ENCODE measurements at regions not wholly inside any gene's neighbourhood (a gene's known extent, or its start where the extent isn't known, plus 50 kb on each side); places are given as distances from the start of the nearest gene placed in this dataset.
"Not testable (repeated sequence)": the region's sequence is repeated elsewhere in the genome, so short reads cannot be mapped to it uniquely, and the experiment has no call there.

- no peak for DNase-seq (ENCODE audit: low read depth, low spot score)
These were observed 128.8 kb upstream of the SMIM30 start for GRCh38 chr7:113247198-113247597.

GRCh38 chr7:113246738-113247137, 128.4 kb upstream of the SMIM30 start:
- DNase-seq (ENCODE audit: low read depth, low spot score) = no peak

- no peak for DNase-seq (ENCODE audit: low read depth, low spot score)
These were observed 114.5 kb upstream of the SMIM30 start for GRCh38 chr7:113232885-113233284.

GRCh38 chr7:113230691-113231090, 112.3 kb upstream of the SMIM30 start:
- DNase-seq (ENCODE audit: low read depth, low spot score) = no peak

- no peak for DNase-seq (ENCODE audit: low read depth, low spot score)
These were observed 99.0 kb upstream of the SMIM30 start for GRCh38 chr7:113217314-113217713.

GRCh38 chr7:113216038-113216437, 97.7 kb upstream of the SMIM30 start:
- no peak for DNase-seq (ENCODE audit: low read depth, low spot score)

- no peak for DNase-seq (ENCODE audit: low read depth, low spot score)
These were observed 91.3 kb upstream of the SMIM30 start for GRCh38 chr7:113209449-113210203.

- no peak for DNase-seq (ENCODE audit: low read depth, low spot score)
These were observed 89.6 kb upstream of the SMIM30 start for GRCh38 chr7:113207931-113208330.

- DNase-seq (ENCODE audit: low read depth, low spot score) = no peak
These were observed 89.1 kb upstream of the SMIM30 start for GRCh38 chr7:113207441-113207840.

- DNase-seq (ENCODE audit: low read depth, low spot score) = no peak
These were observed 86.1 kb upstream of the SMIM30 start for GRCh38 chr7:113204415-113204814.

GRCh38 chr7:113202284-113202683, 83.9 kb upstream of the SMIM30 start:
- DNase-seq (ENCODE audit: low read depth, low spot score) = no peak

- no peak for DNase-seq (ENCODE audit: low read depth, low spot score)
These were observed 81.9 kb upstream of the SMIM30 start for GRCh38 chr7:113200281-113200680.

GRCh38 chr7:113199841-113200240, 81.5 kb upstream of the SMIM30 start:
- no peak for DNase-seq (ENCODE audit: low read depth, low spot score)

GRCh38 chr7:113199136-113199535, 80.8 kb upstream of the SMIM30 start:
- DNase-seq (ENCODE audit: low read depth, low spot score) = no peak

- no peak for DNase-seq (ENCODE audit: low read depth, low spot score)
These were observed 79.9 kb upstream of the SMIM30 start for GRCh38 chr7:113198226-113198625.

GRCh38 chr7:113197274-113197673, 78.9 kb upstream of the SMIM30 start:
- no peak for DNase-seq (ENCODE audit: low read depth, low spot score)

- no peak for DNase-seq (ENCODE audit: low read depth, low spot score)
These were observed 70.0 kb upstream of the SMIM30 start for GRCh38 chr7:113188396-113188795.

- DNase-seq (ENCODE audit: low read depth, low spot score) = no peak
These were observed 61.0 kb upstream of the SMIM30 start for GRCh38 chr7:113179313-113179712.

- DNase-seq (ENCODE audit: low read depth, low spot score) = no peak
These were observed 58.5 kb upstream of the SMIM30 start for GRCh38 chr7:113176836-113177235.

GRCh38 chr7:113176180-113176579, 57.8 kb upstream of the SMIM30 start:
- not testable (repeated sequence) for DNase-seq (ENCODE audit: low read depth, low spot score)

GRCh38 chr7:113175525-113176104, 57.3 kb upstream of the SMIM30 start:
- no peak for DNase-seq (ENCODE audit: low read depth, low spot score)

- DNase-seq (ENCODE audit: low read depth, low spot score) = no peak
These were observed 54.4 kb upstream of the SMIM30 start for GRCh38 chr7:113172726-113173125.

GRCh38 chr7:113170591-113170990, 52.2 kb upstream of the SMIM30 start:
- no peak for DNase-seq (ENCODE audit: low read depth, low spot score)

All from activated naive CD8-positive, alpha-beta T cell treated with anti-CD3 and anti-CD28 coated beads, Interleukin-2, amount 50 U/mL, for 16 hours (primary cell).